Kidney (tissue), 13 donors: ENCODE measurements at regions not wholly inside any gene's neighbourhood (a gene's known extent, or its start where the extent isn't known, plus 50 kb on each side); places are given as distances from the start of the nearest gene placed in this dataset.

Experiments used
- DNase-seq, 5 donors: peaks; one replicate each; pipeline ENCODE4 v3.0.0-alpha.2; 2013 to 2020
- FAIRE-seq: peaks from 2 replicates; lab custom pipeline; 2012; peaks lifted over from hg19 to GRCh38; lab: Jason Lieb, UNC
- H3K27ac ChIP-seq, 2 donors: one replicate each; pipeline ENCODE4 v1.7.0; 2013; ENCODE audit warnings: low read depth in 2 of 2, low read length in 2 of 2, inconsistent platforms in 1 of 2
- H3K27me3 ChIP-seq: one replicate; pipeline ENCODE4 v1.7.1; 2013; ENCODE audit warnings: low read length, inconsistent platforms; ENCODE audit not compliant: control insufficient read depth, insufficient read depth
- H3K36me3 ChIP-seq, 3 donors: one replicate each; pipeline versions ENCODE4 v1.7.0 to v1.7.1; 2013; ENCODE audit warnings: low read length in 3 of 3, control low read depth in 1 of 3, inconsistent platforms in 1 of 3; ENCODE audit not compliant: insufficient read depth in 3 of 3, control insufficient read depth in 2 of 3
- H3K4me1 ChIP-seq, 3 donors: one replicate each; pipeline versions ENCODE4 v1.7.0 to v1.7.1; 2013; ENCODE audit warnings: low read length in 3 of 3, inconsistent platforms in 1 of 3, low read depth in 1 of 3; ENCODE audit not compliant: control insufficient read depth in 2 of 3, insufficient read depth in 2 of 3
- H3K4me3 ChIP-seq, 3 donors: one replicate each; pipeline versions ENCODE4 v1.7.0 to v1.8.1; 2013; ENCODE audit warnings: low read length in 3 of 3, control low read depth in 1 of 3, inconsistent platforms in 1 of 3
- H3K9ac ChIP-seq, 3 donors: one replicate each; pipeline versions ENCODE4 v1.7.0 to v1.7.1; 2013; ENCODE audit warnings: low read length in 3 of 3, control low read depth in 1 of 3, inconsistent platforms in 1 of 3
- H3K9me3 ChIP-seq, 3 donors: one replicate each; pipeline versions ENCODE4 v1.7.0 to v1.7.1; 2013; ENCODE audit warnings: low read length in 3 of 3, control low read depth in 1 of 3, inconsistent platforms in 1 of 3; ENCODE audit not compliant: control insufficient read depth in 2 of 3, insufficient read depth in 1 of 3
- intact Hi-C: fragments of 100-400 bp; cut with DNase I; formaldehyde crosslinking; loops from one replicate; pipeline ENCODE4 v1.11.1; 2022
- TF ChIP-seq, protein P1 (sequence below): IDR thresholded peaks from 3 replicates; pipeline ENCODE4 v1.5.1; 2012; ENCODE audit warnings: mild to moderate bottlenecking, moderate library complexity, borderline replicate concordance; ENCODE audit not compliant: insufficient read depth; ENCODE audit errors: extremely low read depth
- donor health status: control.
- donor health status: control.
- donor health status: control.
- donor health status: control.
- donor health status: control.
- donor health status: DM: yes; HTN: yes; CAD: no.
- donor health status: Normal renal cell carcinoma (clear cell type).

DNA sequence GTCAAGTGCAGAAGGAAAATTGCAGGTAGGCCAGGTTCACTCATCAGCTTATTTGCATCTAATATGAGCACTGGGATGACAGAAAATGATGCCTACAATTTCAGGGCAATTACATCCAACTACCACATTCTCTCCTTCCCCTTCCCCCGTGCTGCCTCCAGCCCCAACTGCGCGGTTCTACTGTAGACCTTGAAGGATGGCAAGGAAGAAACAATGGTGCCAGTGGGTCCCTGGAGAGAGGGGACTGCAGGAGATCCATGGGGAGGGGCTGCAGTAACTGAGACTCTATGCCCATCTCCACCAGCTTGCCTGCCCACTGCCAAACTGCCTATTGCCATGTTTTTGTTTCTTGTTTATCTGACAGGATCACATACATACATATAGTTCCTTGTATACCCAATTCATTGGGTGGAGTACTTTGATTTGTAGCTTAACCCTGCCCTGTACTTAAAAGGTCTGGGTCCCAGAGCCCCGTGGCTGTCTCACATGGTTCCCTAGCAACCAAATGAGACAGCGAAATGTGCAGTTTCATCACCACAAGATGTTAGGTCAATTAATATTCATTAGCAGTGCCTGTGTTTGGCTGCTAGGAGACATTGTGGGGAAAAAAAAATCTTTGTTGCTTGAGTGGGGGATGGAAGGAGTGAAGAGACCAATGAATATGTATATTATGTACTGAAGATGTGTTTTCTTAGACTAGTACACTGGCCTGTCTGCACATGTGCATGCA lies 253.5 kb upstream of the PLET1 start:
- DNase-seq (peak in 1 of 5 donors; percentile 27), FAIRE-seq (no peak)
- no peak overlapping the region for H3K27ac ChIP-seq
- no peak overlapping the region for H3K9ac ChIP-seq
- H3K4me1 ChIP-seq = no peaks in the 10 kb centered on the region
- no peaks in the 10 kb centered on the region for H3K36me3 ChIP-seq
- intact Hi-C loops = no loop called here
- no peaks in the 10 kb centered on the region for H3K9me3 ChIP-seq
- TF ChIP-seq, protein P1, sequence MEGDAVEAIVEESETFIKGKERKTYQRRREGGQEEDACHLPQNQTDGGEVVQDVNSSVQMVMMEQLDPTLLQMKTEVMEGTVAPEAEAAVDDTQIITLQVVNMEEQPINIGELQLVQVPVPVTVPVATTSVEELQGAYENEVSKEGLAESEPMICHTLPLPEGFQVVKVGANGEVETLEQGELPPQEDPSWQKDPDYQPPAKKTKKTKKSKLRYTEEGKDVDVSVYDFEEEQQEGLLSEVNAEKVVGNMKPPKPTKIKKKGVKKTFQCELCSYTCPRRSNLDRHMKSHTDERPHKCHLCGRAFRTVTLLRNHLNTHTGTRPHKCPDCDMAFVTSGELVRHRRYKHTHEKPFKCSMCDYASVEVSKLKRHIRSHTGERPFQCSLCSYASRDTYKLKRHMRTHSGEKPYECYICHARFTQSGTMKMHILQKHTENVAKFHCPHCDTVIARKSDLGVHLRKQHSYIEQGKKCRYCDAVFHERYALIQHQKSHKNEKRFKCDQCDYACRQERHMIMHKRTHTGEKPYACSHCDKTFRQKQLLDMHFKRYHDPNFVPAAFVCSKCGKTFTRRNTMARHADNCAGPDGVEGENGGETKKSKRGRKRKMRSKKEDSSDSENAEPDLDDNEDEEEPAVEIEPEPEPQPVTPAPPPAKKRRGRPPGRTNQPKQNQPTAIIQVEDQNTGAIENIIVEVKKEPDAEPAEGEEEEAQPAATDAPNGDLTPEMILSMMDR = no peak
- H3K27me3 ChIP-seq = no peaks in the 10 kb centered on the region
- H3K4me3 ChIP-seq = no peak overlapping the region

DNA sequence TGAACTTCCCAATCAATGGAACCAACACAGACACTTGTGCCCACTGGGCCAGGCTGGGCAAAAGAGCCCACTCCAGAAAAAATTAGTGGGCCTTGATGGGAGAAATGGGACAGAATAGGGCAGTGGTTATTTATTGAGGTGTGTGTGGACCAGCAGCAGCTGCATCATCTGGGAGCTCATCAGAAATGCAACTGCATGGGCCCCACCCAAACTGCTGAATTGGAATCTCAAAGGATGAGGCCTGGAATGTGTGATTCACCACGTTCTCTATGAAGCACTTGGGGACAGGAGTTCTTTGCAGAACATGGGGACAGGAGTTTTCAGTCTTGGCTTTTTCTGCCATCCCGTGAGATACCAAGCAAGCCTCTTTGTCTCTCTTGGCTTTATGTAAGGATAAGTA lies 255.6 kb upstream of the PLET1 start:
- TF ChIP-seq, protein P1 = no peak

DNA sequence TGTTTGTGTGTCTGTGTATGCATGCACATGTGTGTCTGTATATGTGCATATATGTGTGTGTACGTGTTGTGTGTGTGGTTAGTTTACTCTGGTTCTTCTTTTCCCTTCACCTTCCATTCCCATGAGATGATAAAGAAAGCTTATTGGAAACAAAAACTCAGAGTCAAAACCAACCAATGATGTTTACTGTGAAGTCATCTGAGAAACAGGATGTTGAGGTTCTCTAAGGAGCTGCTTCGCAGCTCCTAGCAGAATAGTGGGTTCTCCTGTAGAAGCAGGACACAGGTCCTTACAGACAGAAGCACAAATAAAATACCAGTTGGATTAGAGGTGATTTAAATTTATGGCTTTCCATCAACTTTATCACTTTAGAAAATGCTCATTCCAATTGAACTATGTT lies 256.1 kb upstream of the PLET1 start:
- Histone ChIP-seq H3K27me3 (no peaks in the 10 kb centered on the region), H3K9ac (no peak overlapping the region), H3K4me3 (no peak overlapping the region), H3K4me1 (no peaks in the 10 kb centered on the region), H3K27ac (no peak overlapping the region), H3K9me3 (no peaks in the 10 kb centered on the region), H3K36me3 (no peaks in the 10 kb centered on the region)
- TF ChIP-seq, protein P1 = no peak
- FAIRE-seq = no peak
- no peak for DNase-seq
- intact Hi-C loops = no loop called here

More for the DNA sequence above, 255.6 kb upstream of the PLET1 start:
- FAIRE-seq = no peak
- no peak overlapping the region for H3K27ac ChIP-seq
- no peaks in the 10 kb centered on the region for H3K27me3 ChIP-seq
- intact Hi-C loops = no loop called here
- no peaks in the 10 kb centered on the region for H3K4me1 ChIP-seq
- H3K9me3 ChIP-seq = no peaks in the 10 kb centered on the region
- no peak overlapping the region for H3K9ac ChIP-seq
- no peak overlapping the region for H3K4me3 ChIP-seq
- no peaks in the 10 kb centered on the region for H3K36me3 ChIP-seq
- no peak for DNase-seq

DNA sequence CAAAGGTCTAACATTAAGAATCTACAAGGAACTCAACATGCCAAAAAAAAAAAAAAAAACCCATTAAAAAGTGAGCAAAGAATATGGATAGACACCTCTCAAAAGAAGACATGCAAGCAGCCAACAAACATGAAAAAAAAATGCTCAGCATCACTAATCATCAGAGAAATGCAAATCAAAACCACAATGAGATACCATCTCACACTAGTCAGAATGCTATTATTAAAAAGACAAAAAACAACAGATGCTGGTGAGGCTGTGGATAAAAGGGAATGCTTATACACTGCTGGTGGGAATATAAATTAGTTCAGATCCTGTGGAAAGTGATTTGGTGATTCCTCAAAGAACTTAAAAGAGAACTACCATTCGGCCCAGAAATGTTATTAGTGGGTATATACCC lies 257.7 kb upstream of the PLET1 start:
- FAIRE-seq (no peak), DNase-seq (no peak)
- Histone ChIP-seq H3K27ac (no peak overlapping the region), H3K9ac (no peak overlapping the region), H3K4me3 (no peak overlapping the region), H3K36me3 (no peaks in the 10 kb centered on the region), H3K27me3 (no peaks in the 10 kb centered on the region), H3K4me1 (no peaks in the 10 kb centered on the region), H3K9me3 (no peaks in the 10 kb centered on the region)
- intact Hi-C loops = no loop called here
- TF ChIP-seq, protein P1 = no peak
